ENCODE measurements at regions not wholly inside any gene's neighbourhood (a gene's known extent, or its start where the extent isn't known, plus 50 kb on each side); places are given as distances from the start of the nearest gene placed in this dataset.

- no peak for DNase-seq
- Histone ChIP-seq H3T11ph (ENCODE audit: low read length) (no peak overlapping the region), H3K4ac (ENCODE audit: low read depth, low read length) (no peak overlapping the region), H3K4me1 (ENCODE audit: insufficient read depth, low read length) (no peaks in the 10 kb centered on the region), H4K91ac (ENCODE audit: insufficient read length, low read depth, low read length) (no peak overlapping the region), H3K23me2 (ENCODE audit: insufficient read length, low read depth, low read length, poor library complexity, severe bottlenecking) (no peaks in the 10 kb centered on the region), H2BK15ac (ENCODE audit: low read depth, low read length) (no peak overlapping the region), H4K8ac (replicated peaks; ENCODE audit: insufficient read length, low read depth, low read length) (no peak overlapping the region), H2BK20ac (ENCODE audit: low read depth, low read length, poor library complexity, severe bottlenecking) (no peak overlapping the region), H2AK5ac (ENCODE audit: insufficient read length, low read length) (no peak overlapping the region), H3K9ac (ENCODE audit: extremely low read depth, insufficient read length, low read length) (no peak overlapping the region), H3K23ac (ENCODE audit: insufficient read length, low read depth, low read length) (no peak overlapping the region), H3K56ac (ENCODE audit: insufficient read length, low read depth, low read length) (no peak overlapping the region), H2AFZ (ENCODE audit: low read length) (no peak overlapping the region), H2BK5ac (ENCODE audit: insufficient read length, low read length) (no peak overlapping the region), H2BK12ac (ENCODE audit: insufficient read length, low read depth, low read length) (no peak overlapping the region), H3K14ac (ENCODE audit: insufficient read depth, low read length) (no peak overlapping the region), H3K27me3 (ENCODE audit: insufficient read depth, low read length) (no peaks in the 10 kb centered on the region), H4K5ac (ENCODE audit: insufficient read length, low read depth, low read length) (no peak overlapping the region), H2BK120ac (ENCODE audit: low read depth, low read length, poor library complexity, severe bottlenecking) (no peak overlapping the region), H3K4me2 (ENCODE audit: insufficient read depth, insufficient read length, low read length) (no peak overlapping the region), H3K9me3 (ENCODE audit: control insufficient read depth, low read depth, low read length) (no peaks in the 10 kb centered on the region), H3K18ac (ENCODE audit: insufficient read length, low read depth, low read length) (no peak overlapping the region), H4K20me1 (ENCODE audit: control insufficient read depth, insufficient read depth, insufficient read length) (no peaks in the 10 kb centered on the region), H3K79me1 (ENCODE audit: insufficient read depth, low read depth, low read length, poor library complexity, severe bottlenecking) (no peaks in the 10 kb centered on the region), H3K27ac (ENCODE audit: insufficient read length, low read depth, low read length) (no peak overlapping the region), H3K79me2 (ENCODE audit: insufficient read depth, low read length) (no peaks in the 10 kb centered on the region)
- H3K4me1 Mint-ChIP-seq: no peaks in the 10 kb centered on the region
- H3K9me3 Mint-ChIP-seq: peaks cover 0 to 6% of the 10 kb centered on the region in 2 experiments; a peak in 3 of 5 replicates
- H3K36me3 Mint-ChIP-seq (ENCODE audit: insufficient read depth in 1 of 3, low read depth in 3 of 3): peaks cover 0 to 4% (median 0%) of the 10 kb centered on the region in 3 experiments; a peak in 1 of 7 replicates
- WGBS (ENCODE audit: extremely low coverage, insufficient read length, low lambda C conversion rate): no CpG with 5 or more reads among the region's 2 CpGs
- no peaks in the 10 kb centered on the region; the same call in 1 of the 2 replicates for H3K27me3 Mint-ChIP-seq (ENCODE audit: low read depth)
- TF ChIP-seq, protein P1, sequence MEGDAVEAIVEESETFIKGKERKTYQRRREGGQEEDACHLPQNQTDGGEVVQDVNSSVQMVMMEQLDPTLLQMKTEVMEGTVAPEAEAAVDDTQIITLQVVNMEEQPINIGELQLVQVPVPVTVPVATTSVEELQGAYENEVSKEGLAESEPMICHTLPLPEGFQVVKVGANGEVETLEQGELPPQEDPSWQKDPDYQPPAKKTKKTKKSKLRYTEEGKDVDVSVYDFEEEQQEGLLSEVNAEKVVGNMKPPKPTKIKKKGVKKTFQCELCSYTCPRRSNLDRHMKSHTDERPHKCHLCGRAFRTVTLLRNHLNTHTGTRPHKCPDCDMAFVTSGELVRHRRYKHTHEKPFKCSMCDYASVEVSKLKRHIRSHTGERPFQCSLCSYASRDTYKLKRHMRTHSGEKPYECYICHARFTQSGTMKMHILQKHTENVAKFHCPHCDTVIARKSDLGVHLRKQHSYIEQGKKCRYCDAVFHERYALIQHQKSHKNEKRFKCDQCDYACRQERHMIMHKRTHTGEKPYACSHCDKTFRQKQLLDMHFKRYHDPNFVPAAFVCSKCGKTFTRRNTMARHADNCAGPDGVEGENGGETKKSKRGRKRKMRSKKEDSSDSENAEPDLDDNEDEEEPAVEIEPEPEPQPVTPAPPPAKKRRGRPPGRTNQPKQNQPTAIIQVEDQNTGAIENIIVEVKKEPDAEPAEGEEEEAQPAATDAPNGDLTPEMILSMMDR (conservative IDR thresholded peaks at IDR 0.05): no peak
- no peak overlapping the region for H3K4me3 Mint-ChIP-seq
- H3K27ac Mint-ChIP-seq: no peak overlapping the region
Measured at GRCh38 chr7:7080802-7081201, 101.5 kb upstream of the C1GALT1 start.
